NB4 (cell line): ENCODE measurements at regions not wholly inside any gene's neighbourhood (a gene's known extent, or its start where the extent isn't known, plus 50 kb on each side); places are given as distances from the start of the nearest gene placed in this dataset.

Experiments used
- CTCF ChIP-seq: IDR thresholded peaks from one replicate; pipeline ENCODE4 v1.5.1; 2012; ENCODE audit warnings: low read depth, low read length
- POLR2A ChIP-seq: IDR thresholded peaks from 2 replicates; pipeline ENCODE4 v1.6.1; 2011; ENCODE audit warnings: mild to moderate bottlenecking; ENCODE audit not compliant: insufficient read length; ENCODE audit errors: extremely low read depth

DNA sequence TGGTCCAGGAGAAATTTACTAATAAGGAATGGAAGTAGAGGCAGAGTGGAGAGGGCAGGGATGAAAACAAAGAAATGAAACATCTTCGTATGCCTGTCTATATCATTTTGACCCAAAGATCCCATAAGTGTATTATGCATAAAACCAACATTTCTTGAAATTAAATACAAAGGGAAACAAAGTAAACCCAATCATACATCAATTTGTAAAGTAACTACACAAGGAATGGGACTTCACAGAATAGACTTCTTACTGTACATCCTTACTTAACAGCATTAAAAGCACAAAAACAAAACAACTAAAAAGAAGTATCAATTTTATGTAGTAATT, 253.6 kb upstream of the CCDC179 start:
- TF ChIP-seq CTCF (no peak), POLR2A (no peak)
